ENCODE measurements at regions not wholly inside any gene's neighbourhood (a gene's known extent, or its start where the extent isn't known, plus 50 kb on each side); places are given as distances from the start of the nearest gene placed in this dataset.

DNA sequence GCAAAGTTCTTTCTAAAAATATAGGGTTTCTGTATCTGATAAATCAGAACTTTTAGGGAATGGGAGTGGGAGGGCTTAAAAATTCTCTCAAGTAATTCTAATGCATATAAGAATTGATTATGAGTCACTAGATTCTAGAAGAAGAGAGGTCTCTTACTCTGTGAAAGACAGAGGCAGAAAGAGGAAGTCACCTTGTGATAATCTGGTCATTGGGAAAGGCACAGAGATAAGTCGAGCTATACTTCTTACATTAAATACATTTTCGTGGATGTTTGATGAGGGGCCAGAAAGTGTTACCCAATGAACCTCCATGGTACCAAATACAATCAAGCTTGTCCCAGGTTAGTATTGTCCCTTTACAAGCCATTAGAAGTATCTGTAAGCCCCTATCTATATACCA lies 134.4 kb downstream of the MAD2L1 start:
- DNase-seq (ENCODE audit: low spot score): no peak

- DNase-seq (ENCODE audit: low spot score): no peak
Observed at GRCh38 chr4:119930546-119930945, 136.1 kb downstream of the MAD2L1 start.

DNA sequence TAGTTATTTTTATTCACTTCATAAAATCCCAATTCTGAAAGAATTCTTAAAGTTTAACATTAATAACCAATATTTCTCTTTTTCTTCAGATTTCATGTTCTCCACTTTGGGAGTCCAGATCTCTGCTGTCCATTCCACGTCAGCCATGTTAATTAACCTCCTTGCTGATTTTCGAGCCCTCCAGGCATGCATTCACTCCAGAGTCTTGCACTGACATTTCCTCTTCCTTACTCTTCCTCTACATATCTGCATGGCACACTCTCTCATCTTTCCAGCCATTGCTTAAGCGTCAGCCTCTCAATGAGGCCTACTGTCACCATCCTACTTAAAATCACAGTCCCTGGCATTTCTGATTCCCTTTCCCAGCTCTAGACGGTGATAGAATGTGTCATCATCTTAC lies 144.8 kb downstream of the MAD2L1 start:
- no peak for DNase-seq (ENCODE audit: low spot score)

DNA sequence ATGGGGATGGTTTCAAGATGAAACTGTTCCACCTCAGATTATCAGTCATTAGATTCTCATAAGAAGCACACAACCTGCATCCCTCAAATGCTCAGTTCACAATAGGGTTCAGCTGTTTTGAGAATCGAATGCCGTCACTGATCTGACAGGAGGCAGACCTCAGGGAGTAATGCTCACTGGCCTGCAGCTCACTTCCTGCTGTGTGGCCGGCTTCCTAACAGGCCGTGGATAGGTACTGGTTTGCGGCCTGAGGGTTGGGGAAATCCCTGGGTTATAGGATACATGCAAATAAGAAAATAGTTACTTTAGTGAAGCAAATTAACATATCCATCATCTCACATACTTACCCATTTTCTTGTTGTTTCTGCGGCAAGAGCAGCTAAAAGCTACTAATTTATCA lies 160.4 kb downstream of the MAD2L1 start:
- no peak for DNase-seq (ENCODE audit: low spot score)

- no peak for DNase-seq (ENCODE audit: low spot score)
Observed at GRCh38 chr4:119898211-119898610, 168.4 kb downstream of the MAD2L1 start.

- no peak for DNase-seq (ENCODE audit: low spot score)
Observed at GRCh38 chr4:119897260-119897659, 169.4 kb downstream of the MAD2L1 start.

DNA sequence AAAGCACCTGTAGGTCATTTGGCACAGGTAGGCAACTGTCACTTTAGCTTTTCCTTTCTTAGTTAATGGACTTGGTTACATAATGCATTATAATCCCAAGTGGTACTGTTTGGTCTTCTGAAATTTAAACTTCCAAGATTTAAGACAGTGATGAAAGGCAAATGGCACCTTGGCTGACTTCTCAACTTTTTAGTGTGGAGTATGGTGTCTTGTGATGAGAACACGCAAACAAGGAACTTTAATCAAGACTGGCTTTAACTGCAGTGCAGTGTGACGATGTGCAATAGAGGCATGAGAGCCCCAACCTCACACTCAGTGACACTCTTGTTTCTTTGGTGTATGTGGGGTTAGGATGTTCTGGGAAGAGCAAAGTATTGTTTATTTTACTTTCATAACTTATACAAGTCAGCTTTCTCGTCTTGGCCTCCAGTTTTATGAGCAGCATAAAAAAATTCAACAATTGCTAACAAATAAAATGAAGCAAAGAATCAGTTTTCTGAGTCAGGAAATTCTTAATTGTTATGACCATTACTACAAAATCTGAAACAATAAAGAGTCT lies 171.9 kb downstream of the MAD2L1 start:
- DNase-seq (ENCODE audit: low spot score): no peak

DNA sequence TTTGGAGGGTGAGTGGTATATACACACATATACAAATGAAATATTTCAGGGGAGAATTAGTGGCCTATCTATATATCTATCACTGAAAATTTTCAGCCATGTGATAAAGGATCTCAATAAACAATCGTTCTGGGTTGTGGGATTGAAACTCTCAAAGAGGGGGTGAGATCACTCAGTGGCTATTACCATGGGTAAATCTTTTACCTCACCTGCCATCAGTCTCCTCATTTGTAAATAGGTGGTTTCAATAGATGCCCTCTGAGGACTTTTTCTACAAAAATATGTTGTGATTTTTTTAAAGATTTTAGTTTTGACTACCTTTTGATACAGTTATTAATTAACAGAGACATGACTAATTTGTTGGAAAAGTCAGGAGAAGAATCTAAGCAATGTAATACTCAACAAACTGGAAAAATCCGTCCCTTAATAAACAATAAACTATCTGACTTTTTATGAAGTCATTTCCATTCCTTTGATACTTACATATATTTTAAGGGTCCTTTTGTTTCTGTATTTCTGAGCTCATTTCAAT lies 192.8 kb downstream of the MAD2L1 start:
- DNase-seq (ENCODE audit: low spot score): no peak

GRCh38 chr4:119873132-119873531 lies 193.5 kb downstream of the MAD2L1 start:
- DNase-seq (ENCODE audit: low spot score): no peak

- DNase-seq (ENCODE audit: low spot score): no peak
Observed at GRCh38 chr4:119872371-119873016, 194.2 kb downstream of the MAD2L1 start.

DNA sequence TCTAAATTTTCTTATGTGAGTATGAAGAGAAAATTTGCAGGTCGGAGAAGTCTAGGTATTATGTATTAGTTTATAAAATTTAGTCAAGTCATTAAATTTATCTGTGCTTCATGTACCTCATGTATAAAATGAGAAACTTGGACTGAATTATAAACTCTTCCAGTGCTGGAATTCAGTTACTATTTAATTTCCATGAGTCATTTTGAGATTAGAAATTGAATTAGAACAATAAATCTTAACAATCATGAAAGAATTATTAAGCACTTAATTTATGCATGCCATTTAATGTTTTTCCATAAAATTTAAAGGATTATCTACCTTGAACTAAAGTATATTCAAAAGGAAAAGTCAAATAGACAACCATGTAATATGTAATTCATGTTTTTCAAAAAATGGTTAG lies 195.8 kb downstream of the MAD2L1 start:
- no peak for DNase-seq (ENCODE audit: low spot score)

DNA sequence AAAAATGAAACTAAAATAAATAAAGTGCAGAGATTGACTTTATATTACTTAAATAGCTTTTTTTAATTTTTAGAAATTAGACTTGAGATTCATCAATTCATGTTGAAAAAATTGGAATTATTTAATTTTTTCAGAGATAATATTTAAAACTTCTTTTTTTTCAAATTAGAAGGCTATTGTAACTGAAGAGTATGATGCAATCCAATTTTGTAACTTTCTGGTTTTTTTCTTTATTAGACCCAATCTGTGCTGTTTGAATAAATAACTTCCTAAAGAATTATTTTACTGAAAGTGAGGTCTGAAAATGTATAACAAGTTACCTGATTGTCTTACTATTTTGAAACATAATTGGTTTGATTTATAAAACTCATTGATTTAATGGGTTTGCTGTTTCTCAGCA lies 200.9 kb downstream of the MAD2L1 start:
- no peak for DNase-seq (ENCODE audit: low spot score)

- DNase-seq (ENCODE audit: low spot score): no peak
Observed at GRCh38 chr4:119865389-119865788, 201.3 kb downstream of the MAD2L1 start.

DNA sequence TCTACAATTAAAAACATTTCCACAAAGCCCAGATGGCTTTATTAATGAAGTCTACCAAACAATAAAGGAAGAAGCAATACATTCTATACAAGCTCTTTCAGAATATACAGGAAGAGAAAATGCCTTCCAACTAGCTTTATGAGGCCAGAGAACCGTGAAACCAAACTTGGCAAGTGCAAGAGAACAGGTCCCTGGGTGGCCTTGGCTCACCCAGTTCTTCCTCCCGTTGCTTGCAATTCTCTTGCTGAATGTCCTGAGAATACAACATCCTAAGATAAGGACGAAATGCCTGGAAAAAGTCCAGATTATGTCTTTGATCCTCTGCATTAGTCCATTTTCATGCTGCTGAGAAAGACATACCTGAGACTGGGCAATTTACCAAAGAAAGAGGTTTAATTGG lies 204.9 kb downstream of the MAD2L1 start:
- DNase-seq (ENCODE audit: low spot score): peak; percentile 11

DNA sequence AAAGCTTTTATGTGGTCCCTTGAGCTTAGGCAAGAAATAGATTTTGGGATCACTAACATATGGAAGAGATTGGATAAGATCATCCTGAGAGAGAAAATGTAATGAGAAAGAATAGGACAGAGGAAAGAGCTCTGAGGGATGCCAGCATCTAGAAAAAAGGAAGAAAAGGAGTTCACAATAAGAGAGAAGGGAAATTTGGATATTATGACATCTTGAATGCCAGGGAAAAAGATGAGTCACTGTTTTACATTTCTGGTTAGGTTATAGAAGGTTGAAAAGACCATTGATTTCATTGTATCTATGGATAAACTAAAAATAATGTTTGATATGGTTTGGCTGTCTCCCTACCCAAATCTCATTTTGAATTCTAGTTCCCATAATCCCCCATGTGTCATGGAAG lies 208.5 kb downstream of the MAD2L1 start:
- DNase-seq (ENCODE audit: low spot score): no peak

DNA sequence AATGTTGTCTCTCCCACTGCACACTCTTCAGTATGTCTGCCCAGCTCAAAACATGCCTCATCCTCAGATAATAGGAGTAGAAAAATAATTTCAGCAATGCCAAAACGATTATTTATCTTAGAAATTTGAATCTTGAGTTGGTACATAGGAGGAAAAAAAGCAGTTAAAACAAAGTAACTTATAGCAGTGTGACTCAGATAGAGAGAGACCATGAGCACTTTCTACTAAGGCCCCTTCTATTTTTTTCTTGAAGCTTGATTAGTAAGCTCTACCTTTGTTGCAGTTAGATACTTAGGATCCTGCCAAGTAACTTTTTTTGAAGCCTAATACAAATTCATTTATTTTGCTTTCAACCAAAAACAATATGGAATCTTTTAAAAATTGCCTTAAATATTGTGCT lies 212.3 kb downstream of the MAD2L1 start:
- DNase-seq (ENCODE audit: low spot score): no peak

GRCh38 chr4:119851649-119852048 lies 215.0 kb downstream of the MAD2L1 start:
- DNase-seq (ENCODE audit: low spot score): no peak

DNA sequence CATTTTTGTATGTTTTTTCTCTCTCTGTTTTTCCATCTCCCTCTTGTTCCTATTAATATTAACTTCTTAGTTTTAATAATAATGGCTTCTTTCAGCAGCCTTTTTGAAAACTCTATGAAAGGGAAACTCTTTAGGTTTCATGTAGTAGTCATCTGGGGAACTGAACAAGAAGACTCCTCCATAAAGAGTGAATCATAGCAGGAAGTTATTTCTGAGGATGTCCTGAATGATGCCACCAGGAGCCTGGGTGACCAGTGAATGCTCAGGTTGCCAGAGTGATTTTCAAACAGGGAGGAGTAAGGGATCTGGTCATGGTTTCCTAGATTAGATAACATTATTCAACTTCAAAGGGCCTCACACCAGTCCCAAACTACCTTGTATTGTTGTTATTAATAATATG lies 212.8 kb upstream of the PDE5A start:
- no peak for DNase-seq (ENCODE audit: low spot score)

DNA sequence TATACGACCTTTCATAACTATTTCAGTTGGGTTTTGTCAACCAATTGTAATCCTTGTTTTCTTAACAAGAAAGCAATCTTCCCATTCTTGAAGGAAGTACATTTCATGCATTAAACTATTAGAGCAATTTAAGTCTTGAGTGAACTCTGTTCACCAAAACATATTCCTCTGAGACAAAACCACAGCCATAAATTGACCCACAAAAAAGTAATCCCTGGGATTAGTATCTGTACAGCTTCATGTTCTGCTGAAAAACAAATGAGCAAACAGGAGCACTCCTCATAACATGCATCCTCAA lies 207.0 kb upstream of the PDE5A start:
- DNase-seq (ENCODE audit: low spot score): no peak

DNA sequence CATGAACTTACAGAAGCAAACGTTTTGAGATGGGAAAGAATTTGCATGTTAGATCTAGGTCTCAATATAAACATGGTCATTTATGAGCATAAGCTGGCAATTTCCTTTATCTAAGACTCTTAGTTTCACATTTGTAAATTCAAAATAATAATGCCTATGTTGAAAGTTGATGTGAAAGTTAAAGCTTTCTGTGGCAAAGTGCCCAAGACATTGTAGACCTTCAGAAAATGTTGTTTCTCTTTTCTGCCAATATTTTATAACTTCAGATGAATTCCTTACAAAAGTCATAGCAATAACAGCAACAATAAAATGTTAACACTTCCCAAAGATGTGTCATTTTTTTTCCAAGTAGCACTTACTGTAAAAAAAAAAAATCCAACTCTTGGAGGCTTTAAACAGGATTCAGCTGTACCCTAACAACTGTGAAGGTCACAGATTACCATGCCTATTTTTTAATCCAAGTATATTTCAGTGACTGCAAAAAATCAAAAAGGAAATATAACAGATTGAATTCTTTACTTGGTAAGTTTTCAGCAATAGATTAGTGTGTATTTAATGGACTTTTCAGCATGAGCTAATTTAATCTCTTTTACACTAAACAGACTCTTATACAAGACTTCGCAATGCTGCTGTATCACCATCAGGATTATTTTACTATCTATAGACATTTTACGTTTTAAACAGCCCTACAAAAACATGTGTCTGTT lies 206.5 kb upstream of the PDE5A start:
- no peak for DNase-seq (ENCODE audit: low spot score)

GRCh38 chr4:119833611-119834010 lies 205.0 kb upstream of the PDE5A start:
- no peak for DNase-seq (ENCODE audit: low spot score)

DNA sequence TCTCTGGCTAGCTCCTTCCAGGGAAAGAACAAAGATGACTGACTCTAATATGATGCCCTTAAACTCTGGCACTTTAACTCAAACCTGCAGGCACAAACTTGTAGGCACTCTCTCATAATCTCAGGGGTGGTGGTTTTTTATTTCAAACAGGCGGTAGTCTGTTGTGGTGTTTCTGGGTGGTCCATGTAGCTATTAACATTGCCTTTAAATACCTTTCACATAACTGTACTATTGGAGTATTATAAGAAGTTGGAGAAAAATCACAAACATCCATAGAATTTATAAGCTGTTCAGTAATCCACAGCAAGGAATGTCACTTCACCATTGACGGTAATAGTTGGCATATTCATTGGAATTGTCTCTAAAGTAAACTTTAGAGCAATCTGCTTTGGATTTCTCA lies 204.2 kb upstream of the PDE5A start:
- no peak for DNase-seq (ENCODE audit: low spot score)

DNA sequence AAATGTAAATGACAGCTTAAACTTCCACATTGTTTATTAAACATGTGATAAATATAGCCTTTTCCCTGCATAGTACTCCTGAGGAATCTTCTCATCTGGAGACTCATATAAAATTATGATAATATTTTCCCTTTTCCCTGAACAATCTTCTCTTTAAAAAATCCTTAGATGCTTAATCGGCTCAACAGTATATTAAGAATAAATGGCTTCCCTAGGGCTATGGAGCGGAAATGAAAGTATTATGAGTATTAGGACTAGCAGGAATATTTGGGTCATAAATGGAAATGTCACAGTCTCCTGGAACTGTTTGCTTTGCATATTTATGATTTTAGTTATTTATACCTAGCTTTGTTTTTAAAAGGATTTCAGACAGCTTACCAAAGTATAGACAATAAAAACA lies 200.7 kb upstream of the PDE5A start:
- DNase-seq (ENCODE audit: low spot score): no peak

DNA sequence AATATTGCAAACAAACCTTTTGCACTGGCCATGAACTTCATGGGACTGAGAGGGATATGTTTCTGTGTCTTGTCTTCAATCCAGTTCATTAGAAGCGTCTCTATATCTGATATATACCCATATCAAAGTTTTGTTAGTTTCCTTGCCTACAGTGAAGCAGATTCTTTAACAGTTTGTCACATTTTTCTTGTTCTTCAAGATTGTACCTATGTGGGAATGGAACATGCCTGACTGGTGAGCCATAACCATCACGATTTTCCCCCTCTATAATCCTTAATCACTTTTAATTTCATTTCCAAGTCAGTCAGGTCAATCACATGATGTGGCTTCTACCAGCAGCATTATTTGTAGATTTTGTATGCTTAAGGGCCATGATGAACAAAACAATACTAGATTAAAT lies 197.1 kb upstream of the PDE5A start:
- no peak for DNase-seq (ENCODE audit: low spot score)

All from pons (tissue), 1 donor.